ENCODE measurements at regions not wholly inside any gene's neighbourhood (a gene's known extent, or its start where the extent isn't known, plus 50 kb on each side); places are given as distances from the start of the nearest gene placed in this dataset.

DNA sequence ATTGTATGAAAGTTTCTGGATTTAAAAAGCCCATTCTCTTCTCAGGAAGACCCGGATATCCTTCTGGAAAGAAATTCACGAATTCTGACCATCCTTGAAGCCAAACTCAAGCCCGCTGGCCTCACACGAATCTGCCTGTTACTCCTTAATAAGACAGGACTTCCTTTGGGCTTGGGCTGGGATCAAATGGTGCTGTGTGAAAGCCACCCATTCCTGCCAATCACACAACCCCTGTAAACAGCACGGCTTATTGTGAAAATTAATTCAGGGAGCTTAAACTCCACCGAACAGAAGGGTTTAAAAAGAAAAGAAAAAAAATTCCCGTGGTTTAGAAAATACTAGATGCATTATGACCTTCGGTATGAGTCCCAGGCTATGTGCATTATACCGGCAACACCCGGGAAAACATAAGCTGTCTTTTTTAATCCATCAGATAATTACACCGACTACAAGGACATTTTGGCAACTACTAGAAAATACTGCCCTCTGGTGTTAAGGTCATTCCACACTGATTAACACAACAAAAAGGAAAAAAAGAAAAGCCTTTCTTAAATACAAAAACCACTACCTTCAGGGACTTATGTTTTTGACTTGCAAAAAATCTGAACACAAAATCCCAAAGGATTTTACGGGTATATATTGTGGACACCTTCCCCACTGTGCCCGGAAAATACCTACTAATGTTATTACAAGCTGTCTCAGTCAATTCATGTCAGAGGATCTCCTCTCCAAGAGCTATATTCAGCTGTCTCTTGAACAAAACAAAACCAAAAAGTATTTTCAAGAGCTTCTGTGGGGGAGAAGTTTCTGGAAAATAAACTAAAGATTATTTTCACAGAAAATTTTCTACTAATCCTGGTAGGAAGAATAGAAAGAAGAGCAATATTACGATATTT lies 76.0 kb upstream of the LSM14A start:
- no peak overlapping the region for H3K27ac ChIP-seq (ENCODE audit: insufficient read depth, low read depth, low read length, poor library complexity, severe bottlenecking)
- no peaks in the 10 kb centered on the region for H3K27me3 ChIP-seq (ENCODE audit: control insufficient read depth, insufficient read depth, low read length, poor library complexity, severe bottlenecking)
- WGBS, 2 experiments = 29 to 34% methylated on average over 13 of the region's 14 CpGs
- H3K36me3 ChIP-seq (ENCODE audit: control insufficient read depth, insufficient read depth, low read length) = no peaks in the 10 kb centered on the region
- no peak overlapping the region for H3K4me3 ChIP-seq (ENCODE audit: insufficient read depth, low read depth, low read length)
- no peaks in the 10 kb centered on the region for H3K9me3 ChIP-seq (ENCODE audit: control insufficient read depth, low read length)
- H3K4me1 ChIP-seq (ENCODE audit: control insufficient read depth, insufficient read depth, low read length) = no peaks in the 10 kb centered on the region

- no peak overlapping the region for H3K27ac ChIP-seq (ENCODE audit: insufficient read depth, low read depth, low read length, poor library complexity, severe bottlenecking)
- 92% methylated on average over 5 of the region's 5 CpGs for WGBS, 2 experiments
- H3K9me3 ChIP-seq (ENCODE audit: control insufficient read depth, low read length) = no peaks in the 10 kb centered on the region
- H3K4me1 ChIP-seq (ENCODE audit: control insufficient read depth, insufficient read depth, low read length) = no peaks in the 10 kb centered on the region
- no peaks in the 10 kb centered on the region for H3K36me3 ChIP-seq (ENCODE audit: control insufficient read depth, insufficient read depth, low read length)
- no peak overlapping the region for H3K4me3 ChIP-seq (ENCODE audit: insufficient read depth, low read depth, low read length)
- no peaks in the 10 kb centered on the region for H3K27me3 ChIP-seq (ENCODE audit: control insufficient read depth, insufficient read depth, low read length, poor library complexity, severe bottlenecking)
Observed at GRCh38 chr19:34104096-34104495, 68.2 kb upstream of the LSM14A start.

DNA sequence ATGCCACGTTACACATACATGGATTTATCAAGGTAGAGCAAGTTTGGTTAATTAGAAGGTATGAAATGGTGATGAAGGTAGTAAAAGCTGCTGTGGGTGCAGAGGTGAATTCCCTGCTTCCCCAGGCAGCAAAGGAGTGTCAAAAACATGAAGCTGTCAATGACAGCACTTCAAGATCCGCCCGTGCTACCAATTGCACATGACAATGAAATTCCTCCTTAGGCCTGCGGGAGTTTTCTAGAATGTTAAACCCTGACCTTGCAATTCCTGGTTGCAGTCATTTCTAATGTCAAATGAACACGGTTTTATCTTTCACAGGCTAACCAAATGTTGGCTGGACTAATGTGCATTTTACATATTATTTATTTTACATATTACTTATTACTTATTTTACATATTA lies 67.7 kb upstream of the LSM14A start:
- no peak overlapping the region for H3K27ac ChIP-seq (ENCODE audit: insufficient read depth, low read depth, low read length, poor library complexity, severe bottlenecking)
- WGBS, 2 experiments = 77 to 81% methylated on average over 5 of the region's 5 CpGs
- H3K9me3 ChIP-seq (ENCODE audit: control insufficient read depth, low read length) = no peaks in the 10 kb centered on the region

GRCh38 chr19:34109596-34109995 lies 62.7 kb upstream of the LSM14A start:
- WGBS, 2 experiments = 74 to 81% methylated on average over 3 of the region's 3 CpGs
- Histone ChIP-seq H3K36me3 (ENCODE audit: control insufficient read depth, insufficient read depth, low read length) (no peaks in the 10 kb centered on the region), H3K4me3 (ENCODE audit: insufficient read depth, low read depth, low read length) (no peak overlapping the region), H3K4me1 (ENCODE audit: control insufficient read depth, insufficient read depth, low read length) (no peaks in the 10 kb centered on the region), H3K27me3 (ENCODE audit: control insufficient read depth, insufficient read depth, low read length, poor library complexity, severe bottlenecking) (no peaks in the 10 kb centered on the region), H3K27ac (ENCODE audit: insufficient read depth, low read depth, low read length, poor library complexity, severe bottlenecking) (no peak overlapping the region), H3K9me3 (ENCODE audit: control insufficient read depth, low read length) (no peaks in the 10 kb centered on the region)

More for the DNA sequence above, 67.7 kb upstream of the LSM14A start:
- H3K36me3 ChIP-seq (ENCODE audit: control insufficient read depth, insufficient read depth, low read length) = no peaks in the 10 kb centered on the region
- H3K4me1 ChIP-seq (ENCODE audit: control insufficient read depth, insufficient read depth, low read length) = no peaks in the 10 kb centered on the region
- H3K27me3 ChIP-seq (ENCODE audit: control insufficient read depth, insufficient read depth, low read length, poor library complexity, severe bottlenecking) = no peaks in the 10 kb centered on the region
- H3K4me3 ChIP-seq (ENCODE audit: insufficient read depth, low read depth, low read length) = no peak overlapping the region

DNA sequence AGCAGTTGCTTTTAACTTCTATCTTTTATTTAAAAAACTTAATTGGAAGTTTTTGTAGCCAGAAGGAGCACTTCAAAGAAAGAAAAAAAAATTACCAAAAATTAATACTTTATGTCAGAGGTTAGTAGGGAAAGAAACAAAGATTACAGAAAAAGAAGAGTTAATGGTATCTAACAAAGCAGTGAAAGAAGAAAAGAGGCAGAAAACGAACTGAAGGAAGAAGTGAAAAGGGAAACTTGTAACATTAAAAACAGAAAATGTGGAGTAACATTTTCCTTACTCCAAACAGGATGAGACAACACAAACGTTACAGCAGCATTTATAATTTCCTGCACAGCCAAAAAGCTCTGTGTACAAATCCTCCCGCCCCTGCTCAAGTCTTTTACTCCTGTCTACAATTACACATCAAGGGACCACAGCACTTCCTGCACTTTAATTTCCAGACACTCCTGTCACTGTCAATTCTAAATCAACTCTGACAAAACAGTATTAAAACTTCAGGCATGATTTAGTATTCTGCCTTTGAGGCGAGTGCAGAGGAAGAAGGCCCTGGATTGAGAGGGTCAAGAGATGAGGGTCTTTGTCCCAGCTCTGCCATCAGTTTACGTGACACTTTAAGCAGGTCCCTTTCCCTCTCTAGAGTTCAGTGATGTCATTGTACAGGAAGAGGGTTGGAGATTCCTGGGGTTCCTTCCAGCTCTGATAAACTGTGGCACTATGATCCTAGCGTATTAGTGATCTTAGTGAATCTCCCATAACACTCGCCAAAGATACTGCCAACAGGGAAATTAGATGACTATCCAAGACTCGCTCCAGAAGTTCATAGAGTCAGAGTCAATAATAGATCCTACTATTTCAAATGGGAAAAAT lies 53.2 kb upstream of the LSM14A start:
- WGBS, 2 experiments = 91% methylated on average over 8 of the region's 8 CpGs
- no peaks in the 10 kb centered on the region for H3K4me1 ChIP-seq (ENCODE audit: control insufficient read depth, insufficient read depth, low read length)
- H3K27ac ChIP-seq (ENCODE audit: insufficient read depth, low read depth, low read length, poor library complexity, severe bottlenecking) = no peak overlapping the region
- no peaks in the 10 kb centered on the region for H3K36me3 ChIP-seq (ENCODE audit: control insufficient read depth, insufficient read depth, low read length)
- no peaks in the 10 kb centered on the region for H3K27me3 ChIP-seq (ENCODE audit: control insufficient read depth, insufficient read depth, low read length, poor library complexity, severe bottlenecking)
- no peak overlapping the region for H3K4me3 ChIP-seq (ENCODE audit: insufficient read depth, low read depth, low read length)
- H3K9me3 ChIP-seq (ENCODE audit: control insufficient read depth, low read length) = no peaks in the 10 kb centered on the region

- H3K4me3 ChIP-seq (ENCODE audit: insufficient read depth, low read depth, low read length) = no peak overlapping the region
- no peaks in the 10 kb centered on the region for H3K9me3 ChIP-seq (ENCODE audit: control insufficient read depth, low read length)
- 88 to 89% methylated on average over 11 of the region's 11 CpGs for WGBS, 2 experiments
- H3K36me3 ChIP-seq (ENCODE audit: control insufficient read depth, insufficient read depth, low read length) = no peaks in the 10 kb centered on the region
- no peaks in the 10 kb centered on the region for H3K4me1 ChIP-seq (ENCODE audit: control insufficient read depth, insufficient read depth, low read length)
- H3K27me3 ChIP-seq (ENCODE audit: control insufficient read depth, insufficient read depth, low read length, poor library complexity, severe bottlenecking) = no peaks in the 10 kb centered on the region
- no peak overlapping the region for H3K27ac ChIP-seq (ENCODE audit: insufficient read depth, low read depth, low read length, poor library complexity, severe bottlenecking)
Observed at GRCh38 chr19:34120141-34120540, 52.2 kb upstream of the LSM14A start.

- no peak overlapping the region for H3K27ac ChIP-seq (ENCODE audit: insufficient read depth, low read depth, low read length, poor library complexity, severe bottlenecking)
- 64 to 65% methylated on average over 7 of the region's 8 CpGs for WGBS, 2 experiments
- H3K4me1 ChIP-seq (ENCODE audit: control insufficient read depth, insufficient read depth, low read length) = no peaks in the 10 kb centered on the region
- no peaks in the 10 kb centered on the region for H3K36me3 ChIP-seq (ENCODE audit: control insufficient read depth, insufficient read depth, low read length)
- H3K4me3 ChIP-seq (ENCODE audit: insufficient read depth, low read depth, low read length) = no peak overlapping the region
- H3K27me3 ChIP-seq (ENCODE audit: control insufficient read depth, insufficient read depth, low read length, poor library complexity, severe bottlenecking) = no peaks in the 10 kb centered on the region
- H3K9me3 ChIP-seq (ENCODE audit: control insufficient read depth, low read length) = no peaks in the 10 kb centered on the region
Observed at GRCh38 chr19:34120846-34121639, 51.3 kb upstream of the LSM14A start.
